ENCODE measurements at regions not wholly inside any gene's neighbourhood (a gene's known extent, or its start where the extent isn't known, plus 50 kb on each side); places are given as distances from the start of the nearest gene placed in this dataset.

- TF ChIP-seq CTCF (conservative IDR thresholded peaks at IDR 0.05; ENCODE audit: low read length) = no peak
- TF ChIP-seq EZH2phosphoT487 (IDR thresholded peaks at IDR 0.05; ENCODE audit: borderline replicate concordance, low read depth, low read length) = no peak
These were observed 94.5 kb upstream of the MXRA5 start for GRCh38 chrX:3440981-3441380.

Measured in OCI-LY7 (cell line).